Endothelial cell of umbilical vein (primary cell): ENCODE measurements at regions not wholly inside any gene's neighbourhood (a gene's known extent, or its start where the extent isn't known, plus 50 kb on each side); places are given as distances from the start of the nearest gene placed in this dataset.

Experiments used
- BruUV-seq: library from RNA; stranded (reverse); fragments of 400-500 nt; replicated peaks from 2 replicates; lab custom pipeline; 2021; lab: Mats Ljungman, UMichigan
- CTCF ChIA-PET: fragments of 300-600, 350-600 bp; sonication (Branson Sonifier 250); formaldehyde crosslinking; loops from one replicate; lab custom pipeline; 2021; ENCODE audit warnings: antibody characterized with exemption, inconsistent platforms; lab: Charles Lee
- POLR2A ChIA-PET: fragments of 300-600, 350-600 bp; sonication (Branson Sonifier 250); formaldehyde crosslinking; loops from one replicate; lab custom pipeline; 2021; ENCODE audit warnings: antibody characterized with exemption, inconsistent platforms; lab: Charles Lee
- DNase-seq: peaks from one replicate; pipeline ENCODE4 v3.0.0-alpha.2; 2011; ENCODE audit warnings: low read depth, low spot score
- FAIRE-seq: peaks from 2 replicates; lab custom pipeline; 2011; peaks lifted over from hg19 to GRCh38; lab: Jason Lieb, UNC
- H2AFZ ChIP-seq: 2 replicates; pipeline ENCODE4 v1.6.0; 2012; ENCODE audit warnings: low read depth, low read length, control low read depth, inconsistent platforms
- H3K27ac ChIP-seq: 2 replicates; pipeline ENCODE4 v1.5.1; 2011; ENCODE audit warnings: low read depth, mild to moderate bottlenecking, control low read depth, low read length, moderate library complexity; ENCODE audit not compliant: insufficient read depth
- H3K27me3 ChIP-seq, 2 experiments: 2 replicates each; pipeline versions ENCODE4 v1.6.0 to v1.6.1; 2011; ENCODE audit warnings: low read length in 2 of 2, mixed read lengths in 1 of 2; ENCODE audit not compliant: control insufficient read depth in 2 of 2, insufficient read depth in 2 of 2
- H3K36me3 ChIP-seq, 2 experiments: 2 replicates in 1 of 2; 3 replicates in 1 of 2; pipeline ENCODE4 v1.5.1; 2011; ENCODE audit warnings: low read length in 2 of 2, mild to moderate bottlenecking in 1 of 2, moderate library complexity in 1 of 2; ENCODE audit not compliant: control insufficient read depth in 2 of 2, insufficient read depth in 2 of 2; ENCODE audit errors: extremely low read depth in 1 of 2
- H3K4me1 ChIP-seq: 3 replicates; pipeline ENCODE4 v1.5.1; 2011; ENCODE audit warnings: mild to moderate bottlenecking, low read length; ENCODE audit not compliant: control insufficient read depth, insufficient read depth; ENCODE audit errors: extremely low read depth
- H3K4me2 ChIP-seq: 2 replicates; pipeline ENCODE4 v1.6.1; 2011; ENCODE audit warnings: low read length, control low read depth, mixed read lengths; ENCODE audit not compliant: insufficient read depth
- H3K4me3 ChIP-seq, 3 experiments: fragments of 200-600 bp in 1 of 3; sonication (generic), shearing (Covaris generic) in 1 of 3; replicated peaks in 1 of 3; 2 replicates each; pipeline ENCODE4 v1.5.1; 2011 to 2016; ENCODE audit warnings: control low read depth in 3 of 3, low read length in 3 of 3, mild to moderate bottlenecking in 2 of 3, inconsistent platforms in 1 of 3, low read depth in 1 of 3, moderate library complexity in 1 of 3; ENCODE audit not compliant: insufficient read depth in 1 of 3
- H3K79me2 ChIP-seq: 2 replicates; pipeline ENCODE4 v1.6.0; 2012; ENCODE audit warnings: low read length, inconsistent platforms; ENCODE audit not compliant: control insufficient read depth, insufficient read depth
- H3K9ac ChIP-seq: replicated peaks from 2 replicates; pipeline ENCODE3; 2011; ENCODE audit warnings: low read length, control low read depth; ENCODE audit not compliant: insufficient read depth; ENCODE audit errors: extremely low read depth
- H3K9me1 ChIP-seq: replicated peaks from 3 replicates; pipeline ENCODE4 v1.6.0; 2011; ENCODE audit warnings: mild to moderate bottlenecking, low read length; ENCODE audit not compliant: control insufficient read depth, insufficient read depth; ENCODE audit errors: extremely low read depth
- H3K9me3 ChIP-seq: replicated peaks from 2 replicates; pipeline ENCODE4 v1.5.1; 2012; ENCODE audit warnings: low read length, inconsistent platforms; ENCODE audit not compliant: control insufficient read depth, insufficient read depth
- H4K20me1 ChIP-seq: replicated peaks from 2 replicates; pipeline ENCODE3; 2011; ENCODE audit warnings: mild to moderate bottlenecking, low read length; ENCODE audit not compliant: control insufficient read depth, insufficient read depth; ENCODE audit errors: extremely low read depth
- EZH2 ChIP-seq: IDR thresholded peaks from 2 replicates; pipeline ENCODE4 v1.6.1; 2012; ENCODE audit warnings: borderline replicate concordance, low read depth, mild to moderate bottlenecking, moderate library complexity, low read length, inconsistent platforms; ENCODE audit not compliant: severe bottlenecking
- MAX ChIP-seq: IDR thresholded peaks from 2 replicates; pipeline ENCODE4 v1.6.1; 2011; ENCODE audit not compliant: insufficient read depth, insufficient read length
- POLR2A ChIP-seq: IDR thresholded peaks from 2 replicates; pipeline ENCODE4 v1.6.1; 2012; ENCODE audit warnings: low read depth, mild to moderate bottlenecking, control low read depth, low read length
- dilution Hi-C: fragments of 300-500 bp; cut with MboI; formaldehyde crosslinking; loops from one replicate; pipeline ENCODE4 v1.15.0; 2019; ENCODE audit warnings: low sequenced_read_pairs; ENCODE audit not compliant: extremely low pct_ligation_motif_present
- intact Hi-C: fragments of 100-400 bp; cut with micrococcal nuclease; formaldehyde crosslinking; loops from one replicate; pipeline ENCODE4 v1.10.0; 2022

DNA sequence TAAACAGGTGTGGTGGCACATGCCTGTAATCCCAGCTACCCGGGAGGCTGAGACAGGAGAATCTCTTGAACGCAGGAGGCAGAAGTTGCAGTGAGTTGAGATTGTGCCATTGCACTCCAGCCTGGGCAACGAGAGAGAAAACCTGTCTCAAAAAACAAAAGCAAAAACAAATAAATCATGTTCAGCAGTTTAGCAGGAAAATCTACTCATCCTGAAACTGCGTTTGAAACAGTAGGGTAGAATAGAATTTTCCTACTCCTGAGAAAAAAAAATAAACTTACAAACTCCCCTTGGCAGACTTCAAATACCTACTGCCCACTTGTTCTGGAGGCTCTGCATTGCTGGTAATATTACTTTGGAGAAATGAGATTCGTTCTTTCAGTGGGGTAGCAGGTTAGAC lies 367.7 kb downstream of the GADD45G start:
- ChIA-PET CTCF (no interaction called here), POLR2A (no interaction called here)
- intact Hi-C loops = loop anchor here (10.0 kb wide), 1 partner anchor 132 kb away; no protein-coding TSS in a partner anchor
- Histone ChIP-seq H3K9me1 (no peaks in the 10 kb centered on the region), H3K79me2 (no peaks in the 10 kb centered on the region), H2AFZ (no peak overlapping the region), H3K4me2 (no peak overlapping the region), H3K9me3 (no peaks in the 10 kb centered on the region), H3K4me1 (no peaks in the 10 kb centered on the region), H3K9ac (no peak overlapping the region), H3K4me3 (no peak overlapping the region), H3K36me3 (no peaks in the 10 kb centered on the region), H3K27ac (no peak overlapping the region), H4K20me1 (no peaks in the 10 kb centered on the region), H3K27me3 (no peaks in the 10 kb centered on the region)
- dilution Hi-C loops = no loop called here
- FAIRE-seq (no peak), DNase-seq (no peak)
- TF ChIP-seq POLR2A (no peak), MAX (no peak)
- BruUV-seq = no TSS peak

DNA sequence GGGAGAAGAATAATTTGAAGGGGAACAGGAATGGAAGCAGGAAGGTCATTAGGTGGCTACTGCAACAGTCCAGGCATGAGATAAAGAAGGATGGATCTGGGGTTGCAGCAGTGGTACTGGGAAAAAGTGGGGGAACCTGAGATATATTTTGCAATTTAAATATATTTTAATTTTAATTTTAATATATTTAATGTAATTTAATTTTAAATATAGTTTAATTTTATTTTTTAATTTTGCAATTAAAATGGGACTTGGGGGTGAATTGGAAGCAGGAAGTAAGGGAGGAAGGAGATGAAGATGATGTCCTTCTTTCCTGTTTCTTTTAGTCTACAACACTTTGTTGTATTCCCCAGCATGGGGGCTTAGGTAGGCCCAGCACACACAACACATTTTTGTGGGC lies 369.8 kb downstream of the GADD45G start:
- Histone ChIP-seq H3K36me3 (no peaks in the 10 kb centered on the region), H4K20me1 (no peaks in the 10 kb centered on the region), H3K4me3 (no peak overlapping the region), H3K4me2 (no peak overlapping the region), H3K4me1 (no peaks in the 10 kb centered on the region), H3K9me3 (no peaks in the 10 kb centered on the region), H2AFZ (no peak overlapping the region), H3K9me1 (no peaks in the 10 kb centered on the region), H3K9ac (no peak overlapping the region), H3K79me2 (no peaks in the 10 kb centered on the region), H3K27me3 (no peaks in the 10 kb centered on the region), H3K27ac (no peak overlapping the region)
- intact Hi-C loops (loop anchor here (10.0 kb wide), 1 partner anchor 130 kb away; no protein-coding TSS in a partner anchor), dilution Hi-C loops (no loop called here)
- POLR2A ChIA-PET = no interaction called here
- CTCF ChIA-PET = no interaction called here
- no peak for TF ChIP-seq MAX
- no peak for TF ChIP-seq EZH2
- DNase-seq (no peak), FAIRE-seq (no peak)
- BruUV-seq = no TSS peak
